H9 (cell line): ENCODE measurements at regions not wholly inside any gene's neighbourhood (a gene's known extent, or its start where the extent isn't known, plus 50 kb on each side); places are given as distances from the start of the nearest gene placed in this dataset.

Source experiments
- DNase-seq: peaks from one replicate; pipeline ENCODE4 v3.0.0-alpha.2; 2017
- H2AFZ ChIP-seq: one replicate; pipeline ENCODE4 v1.6.1; 2013; ENCODE audit warnings: mild to moderate bottlenecking, low read length, control low read depth, moderate library complexity
- H2AK5ac ChIP-seq: 2 replicates; pipeline ENCODE4 v1.6.1; 2013; ENCODE audit warnings: low read length, control low read depth, mixed read lengths; ENCODE audit not compliant: insufficient read length
- H2BK120ac ChIP-seq: one replicate; pipeline ENCODE4 v1.6.1; 2013; ENCODE audit warnings: low read depth, mild to moderate bottlenecking, low read length, control low read depth, inconsistent platforms; ENCODE audit not compliant: poor library complexity, severe bottlenecking
- H2BK12ac ChIP-seq: 2 replicates; pipeline ENCODE4 v1.6.1; 2013; ENCODE audit warnings: low read length, control low read depth, mixed read lengths, low read depth; ENCODE audit not compliant: insufficient read length
- H2BK15ac ChIP-seq: 2 replicates; pipeline ENCODE4 v1.6.1; 2013; ENCODE audit warnings: low read depth, low read length, control low read depth
- H2BK20ac ChIP-seq: one replicate; pipeline ENCODE4 v1.6.1; 2013; ENCODE audit warnings: low read depth, mild to moderate bottlenecking, low read length, control low read depth, inconsistent platforms; ENCODE audit not compliant: poor library complexity, severe bottlenecking
- H2BK5ac ChIP-seq: 2 replicates; pipeline ENCODE4 v1.6.1; 2013; ENCODE audit warnings: low read length, control low read depth, mixed read lengths; ENCODE audit not compliant: insufficient read length
- H3K14ac ChIP-seq: 2 replicates; pipeline ENCODE4 v1.6.1; 2013; ENCODE audit warnings: low read length, control low read depth; ENCODE audit not compliant: insufficient read depth
- H3K18ac ChIP-seq: 2 replicates; pipeline ENCODE4 v1.6.1; 2013; ENCODE audit warnings: low read depth, mild to moderate bottlenecking, mixed read lengths, low read length, control low read depth; ENCODE audit not compliant: insufficient read length
- H3K23ac ChIP-seq: 2 replicates; pipeline ENCODE4 v1.6.1; 2013; ENCODE audit warnings: low read length, control low read depth, mixed read lengths, low read depth; ENCODE audit not compliant: insufficient read length
- H3K23me2 ChIP-seq: 2 replicates; pipeline ENCODE4 v1.6.1; 2013; ENCODE audit warnings: low read depth, mild to moderate bottlenecking, mixed read lengths, low read length, control low read depth; ENCODE audit not compliant: insufficient read length, poor library complexity, severe bottlenecking
- H3K27ac ChIP-seq: 2 replicates; pipeline ENCODE4 v1.5.1; 2013; ENCODE audit warnings: low read length, control low read depth, mixed read lengths, low read depth; ENCODE audit not compliant: insufficient read length
- H3K27me3 ChIP-seq: 2 replicates; pipeline ENCODE4 v1.6.1; 2013; ENCODE audit warnings: low read length, control low read depth, inconsistent platforms; ENCODE audit not compliant: insufficient read depth
- H3K4ac ChIP-seq: 2 replicates; pipeline ENCODE4 v1.6.1; 2013; ENCODE audit warnings: low read depth, mild to moderate bottlenecking, control low read depth, inconsistent platforms, low read length, moderate library complexity
- H3K4me1 ChIP-seq: 2 replicates; pipeline ENCODE4 v1.6.1; 2013; ENCODE audit warnings: low read length, control low read depth, inconsistent platforms; ENCODE audit not compliant: insufficient read depth
- H3K4me2 ChIP-seq: 2 replicates; pipeline ENCODE4 v1.6.1; 2013; ENCODE audit warnings: low read length, control low read depth, mixed read lengths; ENCODE audit not compliant: insufficient read length, insufficient read depth
- H3K56ac ChIP-seq: 2 replicates; pipeline ENCODE4 v1.6.1; 2013; ENCODE audit warnings: low read depth, mild to moderate bottlenecking, mixed read lengths, low read length, control low read depth; ENCODE audit not compliant: insufficient read length
- H3K79me1 ChIP-seq: 2 replicates; pipeline ENCODE4 v1.6.1; 2013; ENCODE audit warnings: low read depth, mild to moderate bottlenecking, moderate library complexity, low read length, control low read depth, inconsistent platforms; ENCODE audit not compliant: insufficient read depth, poor library complexity, severe bottlenecking
- H3K79me2 ChIP-seq: 2 replicates; pipeline ENCODE4 v1.6.1; 2013; ENCODE audit warnings: low read length, control low read depth, inconsistent platforms; ENCODE audit not compliant: insufficient read depth
- H3K9ac ChIP-seq: 2 replicates; pipeline ENCODE4 v1.6.1; 2013; ENCODE audit warnings: low read length, control low read depth, mixed read lengths; ENCODE audit not compliant: insufficient read length; ENCODE audit errors: extremely low read depth
- H3K9me3 ChIP-seq: one replicate; pipeline ENCODE4 v1.6.1; 2013; ENCODE audit warnings: low read depth, low read length, inconsistent platforms; ENCODE audit not compliant: control insufficient read depth
- H3T11ph ChIP-seq: one replicate; pipeline ENCODE4 v1.6.1; 2013; ENCODE audit warnings: mild to moderate bottlenecking, low read length, control low read depth, inconsistent platforms
- H4K20me1 ChIP-seq: one replicate; pipeline ENCODE4 v1.6.1; 2013; ENCODE audit not compliant: control insufficient read depth, insufficient read length, insufficient read depth
- H4K5ac ChIP-seq: 2 replicates; pipeline ENCODE4 v1.6.1; 2013; ENCODE audit warnings: low read depth, mild to moderate bottlenecking, mixed read lengths, low read length, control low read depth; ENCODE audit not compliant: insufficient read length
- H4K8ac ChIP-seq: replicated peaks from 2 replicates; pipeline ENCODE4 v1.6.1; 2013; ENCODE audit warnings: low read length, control low read depth, mixed read lengths, low read depth; ENCODE audit not compliant: insufficient read length
- H4K91ac ChIP-seq: 2 replicates; pipeline ENCODE4 v1.6.1; 2013; ENCODE audit warnings: low read depth, mild to moderate bottlenecking, moderate library complexity, mixed read lengths, low read length, control low read depth; ENCODE audit not compliant: insufficient read length
- H3K27ac Mint-ChIP-seq, 3 experiments: 2 replicates in 2 of 3; 3 replicates in 1 of 3; pipeline ENCODE4 v1.8.0; 2020 to 2021; ENCODE audit warnings: mixed read lengths in 3 of 3, mild to moderate bottlenecking in 1 of 3, moderate library complexity in 1 of 3
- H3K27me3 Mint-ChIP-seq: 2 replicates; pipeline ENCODE4 v1.8.0; 2021; ENCODE audit warnings: low read depth, mild to moderate bottlenecking, moderate library complexity, mixed read lengths
- H3K36me3 Mint-ChIP-seq, 3 experiments: 2 replicates in 2 of 3; 3 replicates in 1 of 3; pipeline ENCODE4 v1.8.0; 2020 to 2021; ENCODE audit warnings: low read depth in 3 of 3, mixed read lengths in 3 of 3; ENCODE audit not compliant: insufficient read depth in 1 of 3
- H3K4me1 Mint-ChIP-seq, 2 experiments: 2 replicates each; pipeline ENCODE4 v1.8.0; 2020; ENCODE audit warnings: mixed read lengths in 2 of 2
- H3K4me3 Mint-ChIP-seq, 2 experiments: 2 replicates in 1 of 2; 3 replicates in 1 of 2; pipeline ENCODE4 v1.8.0; 2020 to 2021; ENCODE audit warnings: mild to moderate bottlenecking in 2 of 2, mixed read lengths in 2 of 2, moderate library complexity in 1 of 2
- H3K9me3 Mint-ChIP-seq, 2 experiments: 2 replicates in 1 of 2; 3 replicates in 1 of 2; pipeline ENCODE4 v1.8.0; 2020; ENCODE audit warnings: mild to moderate bottlenecking in 2 of 2, mixed read lengths in 2 of 2, moderate library complexity in 1 of 2
- WGBS: extraction: QIAGEN DNeasy Blood & Tissue Kit; methylation state at CpG from one replicate; pipeline ENCODE4 v1.1.7; 2013; ENCODE audit warnings: missing lambda C conversion rate, low lambda C conversion rate, mixed read lengths; ENCODE audit not compliant: insufficient read length; ENCODE audit errors: extremely low coverage; 5-methylcytosine and 5-hydroxymethylcytosine counted together
- TF ChIP-seq, protein P1 (sequence below): fragments of 200-600 bp; sonication (generic); conservative IDR thresholded peaks from 3 replicates; pipeline ENCODE4 v1.8.0; 2021; ENCODE audit warnings: antibody characterized with exemption, mild to moderate bottlenecking

DNA sequence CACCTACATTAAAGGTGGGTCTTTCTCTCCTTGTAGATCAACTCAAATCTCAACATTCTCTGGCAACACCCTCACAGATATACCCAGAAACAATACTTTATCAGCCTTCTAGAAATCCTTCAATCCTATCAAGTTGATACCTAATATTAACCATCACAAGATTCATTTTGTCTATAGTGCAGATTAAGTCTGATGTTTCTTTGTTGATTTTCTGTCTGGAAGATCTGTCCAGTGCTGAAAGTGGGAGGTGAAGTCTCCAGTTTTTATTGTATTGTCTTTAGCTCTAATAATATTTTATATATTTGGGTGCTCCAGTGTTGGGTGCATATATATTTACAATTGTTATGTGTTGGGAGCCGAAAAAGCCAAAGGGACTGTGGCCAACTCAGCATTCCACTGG, 493.9 kb upstream of the ADGRB3 start:
- Histone ChIP-seq H2BK15ac (no peak overlapping the region), H3K4me2 (no peak overlapping the region), H4K5ac (no peak overlapping the region), H3K14ac (no peak overlapping the region), H3T11ph (no peak overlapping the region), H3K4me1 (0 out of 2 replicates have a peak, but pooled peaks cover 2% of the 10 kb centered on the region), H2BK5ac (no peak overlapping the region), H3K9me3 (no peaks in the 10 kb centered on the region), H2BK12ac (no peak overlapping the region), H4K8ac (no peak overlapping the region), H3K79me1 (no peaks in the 10 kb centered on the region), H3K27ac (no peak overlapping the region), H3K27me3 (no peaks in the 10 kb centered on the region), H4K91ac (no peak overlapping the region), H3K79me2 (no peaks in the 10 kb centered on the region), H2BK120ac (no peak overlapping the region), H3K18ac (no peak overlapping the region), H3K56ac (no peak overlapping the region), H3K23me2 (no peaks in the 10 kb centered on the region), H2AK5ac (no peak overlapping the region), H4K20me1 (no peaks in the 10 kb centered on the region), H3K9ac (no peak overlapping the region), H2BK20ac (no peak overlapping the region), H3K4ac (no peak overlapping the region), H2AFZ (no peak overlapping the region), H3K23ac (no peak overlapping the region)
- TF ChIP-seq, protein P1, sequence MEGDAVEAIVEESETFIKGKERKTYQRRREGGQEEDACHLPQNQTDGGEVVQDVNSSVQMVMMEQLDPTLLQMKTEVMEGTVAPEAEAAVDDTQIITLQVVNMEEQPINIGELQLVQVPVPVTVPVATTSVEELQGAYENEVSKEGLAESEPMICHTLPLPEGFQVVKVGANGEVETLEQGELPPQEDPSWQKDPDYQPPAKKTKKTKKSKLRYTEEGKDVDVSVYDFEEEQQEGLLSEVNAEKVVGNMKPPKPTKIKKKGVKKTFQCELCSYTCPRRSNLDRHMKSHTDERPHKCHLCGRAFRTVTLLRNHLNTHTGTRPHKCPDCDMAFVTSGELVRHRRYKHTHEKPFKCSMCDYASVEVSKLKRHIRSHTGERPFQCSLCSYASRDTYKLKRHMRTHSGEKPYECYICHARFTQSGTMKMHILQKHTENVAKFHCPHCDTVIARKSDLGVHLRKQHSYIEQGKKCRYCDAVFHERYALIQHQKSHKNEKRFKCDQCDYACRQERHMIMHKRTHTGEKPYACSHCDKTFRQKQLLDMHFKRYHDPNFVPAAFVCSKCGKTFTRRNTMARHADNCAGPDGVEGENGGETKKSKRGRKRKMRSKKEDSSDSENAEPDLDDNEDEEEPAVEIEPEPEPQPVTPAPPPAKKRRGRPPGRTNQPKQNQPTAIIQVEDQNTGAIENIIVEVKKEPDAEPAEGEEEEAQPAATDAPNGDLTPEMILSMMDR, result no peak
- no CpG with 5 or more reads among the region's 1 CpG for WGBS
- no peak overlapping the region for H3K4me3 Mint-ChIP-seq
- no peaks in the 10 kb centered on the region for H3K27me3 Mint-ChIP-seq
- peaks cover 25 to 32% of the 10 kb centered on the region in 2 experiments for H3K9me3 Mint-ChIP-seq
- H3K4me1 Mint-ChIP-seq, result peaks cover 21 to 23% of the 10 kb centered on the region in 2 experiments
- DNase-seq, result no peak
- H3K27ac Mint-ChIP-seq, result no peak overlapping the region
- peaks cover 17 to 32% (median 22%) of the 10 kb centered on the region in 3 experiments for H3K36me3 Mint-ChIP-seq
